ENCODE measurements at regions not wholly inside any gene's neighbourhood (a gene's known extent, or its start where the extent isn't known, plus 50 kb on each side); places are given as distances from the start of the nearest gene placed in this dataset.

DNA sequence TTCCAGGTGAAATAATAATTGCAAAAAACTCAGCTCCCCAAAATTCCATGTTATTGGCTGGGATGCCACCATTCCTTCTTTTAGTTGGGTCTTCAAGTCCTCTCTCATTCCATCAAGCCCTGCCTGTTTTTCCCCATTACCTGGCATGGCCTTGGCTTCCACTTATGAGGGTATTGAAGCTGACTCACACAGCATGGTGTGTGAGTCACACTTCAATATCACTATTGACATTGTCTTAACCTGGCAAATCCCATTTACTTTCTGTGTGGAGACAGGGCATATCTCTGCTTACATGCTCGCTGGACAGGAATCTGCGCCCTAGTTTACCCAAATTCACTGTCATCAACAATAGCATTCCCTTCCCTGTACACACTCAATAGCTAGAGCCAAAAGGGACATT, 1806.8 kb downstream of the BRINP3 start:
- Mint-ChIP-seq H3K4me1 (peaks cover 24% of the 10 kb centered on the region), H3K4me3 (no peak overlapping the region), H3K27ac (no peak overlapping the region), H3K36me3 (ENCODE audit: low read depth) (peaks cover 21% of the 10 kb centered on the region; the same call in 2 of the 3 replicates), H3K9me3 (peaks cover 3% of the 10 kb centered on the region), H3K27me3 (ENCODE audit: insufficient read depth, low read depth, poor library complexity) (peaks cover 3% of the 10 kb centered on the region)
- H3K9me2 ChIP-seq (ENCODE audit: insufficient read depth) = peaks cover 39% of the 10 kb centered on the region
- TF ChIP-seq CREB1 (CRISPR knock-in tag; IDR thresholded peaks at IDR 0.05; ENCODE audit: low read depth) (no peak), STAT1 (IDR thresholded peaks at IDR 0.05; ENCODE audit: unreplicated experiment) (no peak), NANOG (IDR thresholded peaks at IDR 0.05; ENCODE audit: borderline replicate concordance) (no peak), EZH2 (IDR thresholded peaks at IDR 0.05; ENCODE audit: low read depth, unreplicated experiment) (no peak), ZNF331 (CRISPR knock-in tag; IDR thresholded peaks at IDR 0.05; ENCODE audit: low read depth) (no peak), ZNF462 (CRISPR knock-in tag; IDR thresholded peaks at IDR 0.05) (no peak), EZH2phosphoT487 (IDR thresholded peaks at IDR 0.05; ENCODE audit: unreplicated experiment) (no peak), JUNB (IDR thresholded peaks at IDR 0.05; ENCODE audit: unreplicated experiment) (no peak), POLR2AphosphoS5 (IDR thresholded peaks at IDR 0.05; ENCODE audit: low read depth) (no peak), ZNF114 (CRISPR knock-in tag; IDR thresholded peaks at IDR 0.05) (no peak)
- TF ChIP-seq, protein P1, sequence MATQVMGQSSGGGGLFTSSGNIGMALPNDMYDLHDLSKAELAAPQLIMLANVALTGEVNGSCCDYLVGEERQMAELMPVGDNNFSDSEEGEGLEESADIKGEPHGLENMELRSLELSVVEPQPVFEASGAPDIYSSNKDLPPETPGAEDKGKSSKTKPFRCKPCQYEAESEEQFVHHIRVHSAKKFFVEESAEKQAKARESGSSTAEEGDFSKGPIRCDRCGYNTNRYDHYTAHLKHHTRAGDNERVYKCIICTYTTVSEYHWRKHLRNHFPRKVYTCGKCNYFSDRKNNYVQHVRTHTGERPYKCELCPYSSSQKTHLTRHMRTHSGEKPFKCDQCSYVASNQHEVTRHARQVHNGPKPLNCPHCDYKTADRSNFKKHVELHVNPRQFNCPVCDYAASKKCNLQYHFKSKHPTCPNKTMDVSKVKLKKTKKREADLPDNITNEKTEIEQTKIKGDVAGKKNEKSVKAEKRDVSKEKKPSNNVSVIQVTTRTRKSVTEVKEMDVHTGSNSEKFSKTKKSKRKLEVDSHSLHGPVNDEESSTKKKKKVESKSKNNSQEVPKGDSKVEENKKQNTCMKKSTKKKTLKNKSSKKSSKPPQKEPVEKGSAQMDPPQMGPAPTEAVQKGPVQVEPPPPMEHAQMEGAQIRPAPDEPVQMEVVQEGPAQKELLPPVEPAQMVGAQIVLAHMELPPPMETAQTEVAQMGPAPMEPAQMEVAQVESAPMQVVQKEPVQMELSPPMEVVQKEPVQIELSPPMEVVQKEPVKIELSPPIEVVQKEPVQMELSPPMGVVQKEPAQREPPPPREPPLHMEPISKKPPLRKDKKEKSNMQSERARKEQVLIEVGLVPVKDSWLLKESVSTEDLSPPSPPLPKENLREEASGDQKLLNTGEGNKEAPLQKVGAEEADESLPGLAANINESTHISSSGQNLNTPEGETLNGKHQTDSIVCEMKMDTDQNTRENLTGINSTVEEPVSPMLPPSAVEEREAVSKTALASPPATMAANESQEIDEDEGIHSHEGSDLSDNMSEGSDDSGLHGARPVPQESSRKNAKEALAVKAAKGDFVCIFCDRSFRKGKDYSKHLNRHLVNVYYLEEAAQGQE (IDR thresholded peaks at IDR 0.05; ENCODE audit: unreplicated experiment) = no peak
- TF ChIP-seq, protein P2, sequence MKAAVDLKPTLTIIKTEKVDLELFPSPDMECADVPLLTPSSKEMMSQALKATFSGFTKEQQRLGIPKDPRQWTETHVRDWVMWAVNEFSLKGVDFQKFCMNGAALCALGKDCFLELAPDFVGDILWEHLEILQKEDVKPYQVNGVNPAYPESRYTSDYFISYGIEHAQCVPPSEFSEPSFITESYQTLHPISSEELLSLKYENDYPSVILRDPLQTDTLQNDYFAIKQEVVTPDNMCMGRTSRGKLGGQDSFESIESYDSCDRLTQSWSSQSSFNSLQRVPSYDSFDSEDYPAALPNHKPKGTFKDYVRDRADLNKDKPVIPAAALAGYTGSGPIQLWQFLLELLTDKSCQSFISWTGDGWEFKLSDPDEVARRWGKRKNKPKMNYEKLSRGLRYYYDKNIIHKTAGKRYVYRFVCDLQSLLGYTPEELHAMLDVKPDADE (IDR thresholded peaks at IDR 0.05) = no peak
- TF ChIP-seq, protein P3, sequence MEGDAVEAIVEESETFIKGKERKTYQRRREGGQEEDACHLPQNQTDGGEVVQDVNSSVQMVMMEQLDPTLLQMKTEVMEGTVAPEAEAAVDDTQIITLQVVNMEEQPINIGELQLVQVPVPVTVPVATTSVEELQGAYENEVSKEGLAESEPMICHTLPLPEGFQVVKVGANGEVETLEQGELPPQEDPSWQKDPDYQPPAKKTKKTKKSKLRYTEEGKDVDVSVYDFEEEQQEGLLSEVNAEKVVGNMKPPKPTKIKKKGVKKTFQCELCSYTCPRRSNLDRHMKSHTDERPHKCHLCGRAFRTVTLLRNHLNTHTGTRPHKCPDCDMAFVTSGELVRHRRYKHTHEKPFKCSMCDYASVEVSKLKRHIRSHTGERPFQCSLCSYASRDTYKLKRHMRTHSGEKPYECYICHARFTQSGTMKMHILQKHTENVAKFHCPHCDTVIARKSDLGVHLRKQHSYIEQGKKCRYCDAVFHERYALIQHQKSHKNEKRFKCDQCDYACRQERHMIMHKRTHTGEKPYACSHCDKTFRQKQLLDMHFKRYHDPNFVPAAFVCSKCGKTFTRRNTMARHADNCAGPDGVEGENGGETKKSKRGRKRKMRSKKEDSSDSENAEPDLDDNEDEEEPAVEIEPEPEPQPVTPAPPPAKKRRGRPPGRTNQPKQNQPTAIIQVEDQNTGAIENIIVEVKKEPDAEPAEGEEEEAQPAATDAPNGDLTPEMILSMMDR (conservative IDR thresholded peaks at IDR 0.05; ENCODE audit: low read depth in 2 of 2) = no peak
- H3K79me2 ChIP-seq (replicated peaks; ENCODE audit: insufficient read depth) = no peaks in the 10 kb centered on the region
- no peak overlapping the region for H3K27ac ChIP-seq (ENCODE audit: low read depth)
- H3K27me3 ChIP-seq (ENCODE audit: insufficient read depth) = no peaks in the 10 kb centered on the region
- no peaks in the 10 kb centered on the region for H3F3A ChIP-seq (replicated peaks; ENCODE audit: low read depth)
- no peak overlapping the region for H2AFZ ChIP-seq
- DNase-seq (ENCODE audit: low spot score) (no peak), ATAC-seq (no peak)
- no peaks in the 10 kb centered on the region for H3K36me3 ChIP-seq (ENCODE audit: insufficient read depth)
- H3K4me2 ChIP-seq = no peak overlapping the region
- H4K20me1 ChIP-seq (replicated peaks; ENCODE audit: insufficient read depth) = no peaks in the 10 kb centered on the region
- no peak overlapping the region for H3K4me3 ChIP-seq
- H3K4me1 ChIP-seq (ENCODE audit: insufficient read depth) = peaks cover 13% of the 10 kb centered on the region

Measured in GM23338 (cell line).